SK-N-MC (cell line): ENCODE measurements at regions not wholly inside any gene's neighbourhood (a gene's known extent, or its start where the extent isn't known, plus 50 kb on each side); places are given as distances from the start of the nearest gene placed in this dataset.

Source experiments
- EZH2 ChIP-seq: fragments of 200-600 bp; sonication (generic); IDR thresholded peaks from one replicate; pipeline ENCODE4 v1.6.1; 2017; ENCODE audit warnings: antibody characterized with exemption
- POLR2AphosphoS5 ChIP-seq: IDR thresholded peaks from 2 replicates; pipeline ENCODE4 v1.6.1; 2012; ENCODE audit warnings: mild to moderate bottlenecking, low read depth, low read length, borderline replicate concordance

- TF ChIP-seq EZH2 (no peak), POLR2AphosphoS5 (no peak)
These were observed 183.8 kb upstream of the THRB start for GRCh38 chr3:24678421-24678865.
